ENCODE measurements at regions not wholly inside any gene's neighbourhood (a gene's known extent, or its start where the extent isn't known, plus 50 kb on each side); places are given as distances from the start of the nearest gene placed in this dataset.

DNA sequence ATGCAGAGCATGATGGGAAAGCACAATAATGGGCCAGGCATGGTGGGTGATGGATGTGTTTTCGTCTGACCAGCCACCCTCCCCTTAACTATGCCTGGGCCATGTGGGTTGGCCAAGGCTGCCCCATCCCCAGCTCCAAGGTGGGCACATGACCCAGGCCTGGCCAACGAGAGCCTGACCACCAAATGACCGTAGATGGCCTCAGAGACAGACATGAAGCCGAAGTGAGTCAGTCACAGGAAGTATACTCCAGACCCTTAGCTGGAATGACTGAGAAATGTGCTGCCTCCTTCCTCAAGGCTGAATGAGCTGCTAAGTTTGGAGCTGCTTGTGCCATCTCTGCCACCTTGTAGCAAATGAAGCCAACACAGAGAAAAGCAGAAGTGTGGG is 233.6 kb downstream of the BCL11B start:
- no peak for TF ChIP-seq ZFX (IDR thresholded peaks at IDR 0.05)
- TF ChIP-seq, protein P1, sequence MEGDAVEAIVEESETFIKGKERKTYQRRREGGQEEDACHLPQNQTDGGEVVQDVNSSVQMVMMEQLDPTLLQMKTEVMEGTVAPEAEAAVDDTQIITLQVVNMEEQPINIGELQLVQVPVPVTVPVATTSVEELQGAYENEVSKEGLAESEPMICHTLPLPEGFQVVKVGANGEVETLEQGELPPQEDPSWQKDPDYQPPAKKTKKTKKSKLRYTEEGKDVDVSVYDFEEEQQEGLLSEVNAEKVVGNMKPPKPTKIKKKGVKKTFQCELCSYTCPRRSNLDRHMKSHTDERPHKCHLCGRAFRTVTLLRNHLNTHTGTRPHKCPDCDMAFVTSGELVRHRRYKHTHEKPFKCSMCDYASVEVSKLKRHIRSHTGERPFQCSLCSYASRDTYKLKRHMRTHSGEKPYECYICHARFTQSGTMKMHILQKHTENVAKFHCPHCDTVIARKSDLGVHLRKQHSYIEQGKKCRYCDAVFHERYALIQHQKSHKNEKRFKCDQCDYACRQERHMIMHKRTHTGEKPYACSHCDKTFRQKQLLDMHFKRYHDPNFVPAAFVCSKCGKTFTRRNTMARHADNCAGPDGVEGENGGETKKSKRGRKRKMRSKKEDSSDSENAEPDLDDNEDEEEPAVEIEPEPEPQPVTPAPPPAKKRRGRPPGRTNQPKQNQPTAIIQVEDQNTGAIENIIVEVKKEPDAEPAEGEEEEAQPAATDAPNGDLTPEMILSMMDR (conservative IDR thresholded peaks at IDR 0.05), result no peak
- H3K27ac ChIP-seq, result no peak overlapping the region

DNA sequence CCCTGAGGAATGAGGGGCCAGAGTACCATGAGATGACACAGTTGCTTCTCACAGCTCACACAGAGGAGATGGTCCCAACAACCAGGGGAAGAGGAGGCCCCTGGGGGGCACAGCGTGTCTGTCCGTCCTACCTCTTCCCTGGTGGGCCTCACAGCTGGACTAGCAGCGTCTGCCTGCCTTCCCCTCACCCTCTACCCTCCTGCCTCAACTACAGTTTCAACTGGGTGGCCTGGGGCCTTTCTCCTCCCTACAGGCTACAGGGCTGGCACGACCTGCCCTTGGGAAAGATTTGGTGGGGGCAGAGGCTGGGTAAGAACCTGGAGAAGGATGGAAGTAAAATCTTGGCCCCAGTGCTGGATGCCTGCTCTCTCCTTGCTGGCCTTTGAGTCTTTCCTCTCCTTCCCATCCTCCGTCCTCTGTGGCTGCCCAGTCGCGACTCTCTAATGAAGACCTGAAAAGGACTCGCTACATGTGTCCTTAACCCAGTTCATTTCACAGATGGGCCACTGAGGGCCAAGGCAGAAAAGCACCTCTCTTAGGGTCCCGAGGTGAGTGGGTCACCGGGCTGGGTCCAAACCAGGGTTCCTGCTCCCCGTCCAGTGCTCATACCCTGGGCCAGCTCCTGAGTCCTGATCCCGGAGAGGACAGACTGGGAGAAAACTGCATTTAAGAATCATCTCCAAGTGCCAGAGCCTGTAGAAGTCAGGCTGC is 232.5 kb downstream of the BCL11B start:
- no peak overlapping the region for H3K27ac ChIP-seq
- no peak for TF ChIP-seq ZFX (IDR thresholded peaks at IDR 0.05)
- TF ChIP-seq, protein P1 (conservative IDR thresholded peaks at IDR 0.05), result no peak

DNA sequence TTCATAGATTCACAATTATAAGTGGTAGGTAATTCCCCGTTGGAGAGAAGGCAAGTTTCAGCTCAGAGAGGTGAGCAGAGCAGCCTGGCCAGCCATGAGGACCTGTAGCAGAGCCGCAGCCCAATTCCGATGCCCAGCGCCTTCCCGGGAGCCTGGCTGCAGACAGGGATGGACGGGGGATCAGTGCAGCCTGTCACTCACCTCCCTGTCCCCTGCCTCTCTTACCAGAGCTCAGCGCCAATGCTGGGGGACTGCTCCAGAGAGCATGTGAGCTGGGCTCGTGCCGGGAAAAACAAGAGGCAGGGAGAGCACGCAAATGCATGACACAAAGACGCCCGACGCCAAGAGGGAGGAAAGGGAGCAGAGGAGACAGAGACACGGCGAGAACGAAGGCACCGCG is 231.9 kb downstream of the BCL11B start:
- no peak overlapping the region for H3K27ac ChIP-seq
- TF ChIP-seq ZFX (IDR thresholded peaks at IDR 0.05), result no peak
- TF ChIP-seq, protein P1 (conservative IDR thresholded peaks at IDR 0.05), result no peak

DNA sequence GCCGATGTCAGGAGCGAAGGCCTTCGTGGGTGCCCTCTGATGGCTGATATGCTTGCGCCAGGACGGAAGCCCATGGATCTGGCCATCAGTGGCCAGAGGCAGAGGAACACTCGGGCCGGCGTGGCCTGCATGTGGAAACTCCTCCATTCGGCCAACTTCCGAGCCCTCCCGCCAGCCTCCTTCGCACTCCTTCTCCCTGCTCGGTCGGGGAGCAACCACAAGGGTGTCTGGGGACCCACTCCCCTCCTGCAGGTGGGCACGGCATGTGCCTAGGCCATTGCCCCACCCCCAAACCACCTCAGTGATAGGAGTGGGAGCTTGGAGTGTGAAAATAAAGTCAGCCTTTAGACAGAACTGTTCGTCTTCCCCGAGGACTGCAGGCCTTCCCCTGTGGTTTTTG is 231.3 kb downstream of the BCL11B start:
- TF ChIP-seq, protein P1 (conservative IDR thresholded peaks at IDR 0.05), result no peak
- no peak for TF ChIP-seq ZFX (IDR thresholded peaks at IDR 0.05)
- no peak overlapping the region for H3K27ac ChIP-seq

DNA sequence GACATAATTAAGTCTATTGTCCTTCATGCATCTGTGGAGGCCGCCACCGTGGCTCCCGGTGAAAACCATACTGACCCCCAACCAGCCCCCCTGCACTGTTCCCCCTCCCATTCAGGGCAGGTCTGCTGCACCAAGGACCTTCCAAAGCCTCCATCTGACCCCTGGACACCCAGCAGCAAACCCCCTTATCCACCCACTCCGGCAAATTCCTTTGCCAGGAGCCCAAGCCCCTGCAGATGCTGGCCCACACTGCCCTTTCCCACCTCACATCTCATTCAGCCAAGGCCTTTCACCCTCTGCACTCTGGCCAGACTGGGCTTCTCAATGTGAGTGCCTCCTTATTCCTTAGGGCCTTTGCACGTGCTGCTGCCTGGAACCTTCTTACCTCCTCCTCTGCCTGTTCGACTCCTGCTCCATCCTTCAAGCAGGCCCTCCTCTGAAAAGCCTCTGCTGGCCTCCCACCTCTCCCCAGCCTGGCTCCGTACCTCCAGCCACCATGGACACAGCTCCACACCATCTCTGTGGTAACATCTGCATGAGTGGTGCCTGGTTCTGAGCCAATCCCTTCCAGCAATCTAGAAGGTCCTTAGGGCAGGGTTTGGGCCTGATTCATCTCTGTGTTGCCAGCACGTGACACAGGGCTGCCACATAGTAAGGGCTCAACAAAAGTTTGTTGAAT is 230.7 kb downstream of the BCL11B start:
- TF ChIP-seq, protein P1 (conservative IDR thresholded peaks at IDR 0.05), result no peak
- no peak for TF ChIP-seq ZFX (IDR thresholded peaks at IDR 0.05)
- H3K27ac ChIP-seq, result no peak overlapping the region

DNA sequence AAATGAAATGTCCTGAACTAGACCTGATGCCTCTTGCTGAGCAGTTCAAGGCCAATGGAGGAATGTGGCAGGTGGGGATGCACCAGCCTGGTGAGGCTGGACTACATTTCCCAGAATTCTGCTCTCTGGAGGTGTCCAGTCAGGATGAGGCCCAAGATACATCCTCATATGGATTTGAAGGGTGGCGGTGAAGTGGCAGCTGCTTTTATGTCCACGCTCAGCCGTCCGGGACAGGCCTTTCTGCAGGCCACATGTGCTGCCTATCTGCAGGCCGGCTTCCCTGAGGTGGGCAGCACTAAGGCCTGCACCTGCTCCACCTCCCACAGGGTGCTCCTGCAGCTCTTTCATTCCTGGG is 230.2 kb downstream of the BCL11B start:
- TF ChIP-seq ZFX (IDR thresholded peaks at IDR 0.05), result no peak
- TF ChIP-seq, protein P1 (conservative IDR thresholded peaks at IDR 0.05), result no peak
- H3K27ac ChIP-seq, result no peak overlapping the region

DNA sequence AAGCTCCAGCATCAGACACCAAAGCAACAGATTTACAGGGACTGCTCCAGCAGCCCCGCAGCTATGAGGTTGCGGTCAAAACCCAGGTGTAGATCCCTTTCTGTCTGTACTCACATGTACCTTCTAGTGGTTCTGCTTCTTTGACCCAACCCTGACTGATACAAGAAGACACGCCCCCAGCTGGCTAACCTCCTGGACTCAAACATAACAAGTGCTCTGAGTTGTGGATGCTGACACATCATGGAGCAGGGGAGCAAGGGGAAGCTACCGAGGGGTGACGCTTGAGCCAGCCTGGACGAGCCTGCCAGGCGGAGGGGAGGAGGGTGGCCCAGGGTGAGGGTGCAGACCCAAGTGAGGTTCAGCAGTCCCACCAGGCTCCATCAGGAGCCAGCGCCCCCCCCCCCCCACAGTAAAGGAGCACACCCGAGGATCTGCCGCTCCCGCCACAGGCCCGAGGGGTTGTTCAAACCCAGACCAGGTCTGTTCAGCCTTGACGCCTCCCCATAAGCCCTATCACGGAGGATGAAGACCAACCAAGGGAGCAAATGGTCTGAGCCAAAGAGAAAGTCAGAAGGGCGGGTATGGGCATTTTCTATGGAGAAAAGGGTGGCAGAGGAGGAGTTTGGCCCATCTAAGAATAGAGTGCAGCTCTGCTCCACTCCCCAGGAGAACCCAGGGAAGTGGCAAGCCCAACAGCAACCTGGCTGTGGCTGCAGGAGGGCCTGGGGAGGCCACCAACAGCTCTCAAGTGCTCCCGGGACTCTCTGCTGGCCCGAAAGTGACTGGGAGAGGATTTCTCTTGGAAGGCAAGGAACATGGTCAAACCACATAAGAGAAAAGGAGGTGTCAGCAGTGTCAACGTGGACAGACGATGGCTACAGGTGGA is 229.4 kb downstream of the BCL11B start:
- H3K27ac ChIP-seq, result no peak overlapping the region
- TF ChIP-seq ZFX (IDR thresholded peaks at IDR 0.05), result no peak
- TF ChIP-seq, protein P1 (conservative IDR thresholded peaks at IDR 0.05), result no peak
